AG04450 (cell line): ENCODE measurements at regions not wholly inside any gene's neighbourhood (a gene's known extent, or its start where the extent isn't known, plus 50 kb on each side); places are given as distances from the start of the nearest gene placed in this dataset.

ENCODE experiments used
- CTCF ChIA-PET: fragments of 300-600, 350-600 bp; formaldehyde crosslinking; extraction: SDS; loops from one replicate; lab custom pipeline; 2022; ENCODE audit warnings: antibody characterized with exemption, inconsistent platforms; lab: Charles Lee
- POLR2A ChIA-PET: fragments of 350-600 bp; formaldehyde crosslinking; extraction: SDS; loops from one replicate; lab custom pipeline; 2021; ENCODE audit warnings: antibody characterized with exemption, inconsistent platforms; lab: Yijun Ruan, JAX
- DNase-seq: peaks from one replicate; pipeline ENCODE4 v3.0.0-alpha.2; 2011; ENCODE audit warnings: low read depth, low spot score
- H3K27ac ChIP-seq: one replicate; pipeline ENCODE4 v1.5.1; 2012; ENCODE audit warnings: low read depth, low read length, control low read depth
- H3K27me3 ChIP-seq: one replicate; pipeline ENCODE4 v1.6.0; 2012; ENCODE audit warnings: low read length; ENCODE audit not compliant: control insufficient read depth, insufficient read depth
- H3K4me3 ChIP-seq: 2 replicates; pipeline ENCODE4 v1.5.1; 2011; ENCODE audit warnings: mild to moderate bottlenecking, low read depth, low read length, control low read depth
- H3K9me3 ChIP-seq: 2 replicates; pipeline ENCODE4 v1.5.1; 2012; ENCODE audit warnings: low read length; ENCODE audit not compliant: control insufficient read depth, insufficient read depth
- TF ChIP-seq, protein P1 (sequence below): IDR thresholded peaks from 2 replicates; pipeline ENCODE4 v1.5.1; 2011; ENCODE audit warnings: low read depth, low read length, control low read depth, inconsistent platforms

DNA sequence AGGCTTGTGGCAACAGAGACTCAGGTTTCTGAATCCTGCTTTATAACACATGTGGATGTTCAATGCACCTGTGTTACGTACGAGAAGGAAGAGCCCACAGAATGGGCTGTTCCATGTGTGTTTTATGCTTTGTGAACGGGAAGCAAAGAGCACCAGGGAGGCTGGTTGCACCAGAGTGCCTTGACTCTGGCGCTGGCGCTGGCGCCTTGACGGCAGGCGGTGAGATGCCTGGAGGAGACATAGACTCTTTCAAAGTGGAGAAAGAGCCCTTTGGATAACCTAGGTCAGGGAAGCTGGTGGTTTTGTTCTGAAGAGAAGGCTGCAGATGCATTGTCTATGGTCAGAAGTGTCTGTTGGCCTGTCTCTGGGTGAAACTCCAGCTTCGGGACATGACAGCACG is 80.2 kb upstream of the APCDD1 start:
- ChIA-PET CTCF (no interaction called here), POLR2A (no interaction called here)
- DNase-seq, result no peak
- no peak overlapping the region for H3K4me3 ChIP-seq
- no peaks in the 10 kb centered on the region for H3K9me3 ChIP-seq
- no peak overlapping the region for H3K27ac ChIP-seq
- TF ChIP-seq, protein P1, sequence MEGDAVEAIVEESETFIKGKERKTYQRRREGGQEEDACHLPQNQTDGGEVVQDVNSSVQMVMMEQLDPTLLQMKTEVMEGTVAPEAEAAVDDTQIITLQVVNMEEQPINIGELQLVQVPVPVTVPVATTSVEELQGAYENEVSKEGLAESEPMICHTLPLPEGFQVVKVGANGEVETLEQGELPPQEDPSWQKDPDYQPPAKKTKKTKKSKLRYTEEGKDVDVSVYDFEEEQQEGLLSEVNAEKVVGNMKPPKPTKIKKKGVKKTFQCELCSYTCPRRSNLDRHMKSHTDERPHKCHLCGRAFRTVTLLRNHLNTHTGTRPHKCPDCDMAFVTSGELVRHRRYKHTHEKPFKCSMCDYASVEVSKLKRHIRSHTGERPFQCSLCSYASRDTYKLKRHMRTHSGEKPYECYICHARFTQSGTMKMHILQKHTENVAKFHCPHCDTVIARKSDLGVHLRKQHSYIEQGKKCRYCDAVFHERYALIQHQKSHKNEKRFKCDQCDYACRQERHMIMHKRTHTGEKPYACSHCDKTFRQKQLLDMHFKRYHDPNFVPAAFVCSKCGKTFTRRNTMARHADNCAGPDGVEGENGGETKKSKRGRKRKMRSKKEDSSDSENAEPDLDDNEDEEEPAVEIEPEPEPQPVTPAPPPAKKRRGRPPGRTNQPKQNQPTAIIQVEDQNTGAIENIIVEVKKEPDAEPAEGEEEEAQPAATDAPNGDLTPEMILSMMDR, result no peak
- peaks cover 3% of the 10 kb centered on the region for H3K27me3 ChIP-seq

DNA sequence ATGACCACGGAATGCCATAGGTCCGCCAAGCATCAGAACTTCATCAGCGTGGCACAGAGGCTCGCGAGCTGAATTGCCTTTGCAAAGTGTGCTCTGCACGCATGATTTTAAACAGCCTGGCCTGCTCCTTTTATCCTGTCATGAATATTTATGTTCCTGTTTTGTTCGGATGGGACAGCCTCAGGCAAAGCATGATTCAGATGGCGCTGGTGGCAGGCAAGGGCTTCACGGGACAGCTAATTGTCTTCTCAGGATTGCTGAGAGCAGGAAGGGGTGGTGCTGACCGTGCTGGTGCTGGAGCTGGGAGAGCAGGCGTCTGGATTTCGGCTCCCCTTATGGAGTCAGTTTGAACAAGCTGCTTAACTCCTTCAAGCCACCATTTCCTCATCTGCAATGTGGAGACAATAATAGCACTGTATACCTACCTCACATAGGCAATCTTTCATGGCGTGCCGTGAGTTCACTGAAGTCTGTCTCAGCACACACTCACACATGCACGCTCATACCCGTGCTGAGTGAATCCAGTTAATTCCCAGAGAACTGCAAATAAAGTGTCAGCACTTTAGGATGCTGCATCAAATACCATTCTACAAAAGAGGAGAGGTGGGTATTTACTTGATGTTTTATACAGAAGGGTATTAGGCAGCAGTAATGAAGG is 79.7 kb upstream of the APCDD1 start:
- no peak for DNase-seq
- ChIA-PET CTCF (no interaction called here), POLR2A (no interaction called here)
- Histone ChIP-seq H3K4me3 (no peak overlapping the region), H3K27ac (no peak overlapping the region), H3K27me3 (peaks cover 3% of the 10 kb centered on the region), H3K9me3 (no peaks in the 10 kb centered on the region)
- TF ChIP-seq, protein P1, result no peak

DNA sequence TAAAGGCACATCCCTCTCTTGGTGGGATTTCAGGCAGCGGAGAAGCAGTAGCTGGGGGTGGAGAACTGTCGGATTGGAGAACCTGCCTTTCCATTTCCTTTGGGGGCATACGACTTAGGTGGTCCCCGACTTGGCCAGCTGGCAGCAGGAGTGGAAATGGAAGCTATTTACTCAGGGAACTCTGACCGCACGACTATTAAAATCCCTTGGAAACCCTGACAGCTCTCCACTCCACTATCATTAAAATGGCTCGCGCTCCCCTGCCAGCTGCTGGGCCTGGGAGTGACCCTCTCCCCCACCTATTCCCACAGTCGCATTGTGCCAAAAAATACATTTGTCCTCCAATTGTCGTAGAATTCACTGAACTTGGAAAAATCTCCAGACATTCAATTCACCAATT is 77.7 kb upstream of the APCDD1 start:
- CTCF ChIA-PET, result interaction anchor here (0.5 kb wide), 1 partner anchor 1220 kb away, joined by 3 read pairs; no protein-coding TSS in a partner anchor
- no peak overlapping the region for H3K27ac ChIP-seq
- DNase-seq, result no peak

DNA sequence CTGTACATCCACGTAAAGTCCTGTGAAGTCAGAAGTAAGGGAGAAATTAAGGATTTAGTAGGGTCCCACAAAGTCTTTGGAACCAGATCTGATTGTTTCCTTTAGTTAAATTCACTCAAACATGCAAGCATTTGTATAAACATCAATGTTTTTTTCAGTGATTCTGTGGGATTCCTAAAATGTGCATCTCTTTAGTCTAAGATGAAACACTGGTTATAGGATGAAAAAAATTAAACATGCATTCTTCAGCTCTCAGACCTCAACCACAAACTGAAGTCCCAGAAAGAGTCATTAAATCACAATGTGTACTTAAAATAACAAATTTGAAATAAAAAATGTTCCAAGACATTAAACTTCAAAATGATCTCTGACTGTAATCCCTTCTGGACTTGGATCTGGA is 76.5 kb upstream of the APCDD1 start:
- Histone ChIP-seq H3K27me3 (peaks cover 3% of the 10 kb centered on the region), H3K27ac (peak overlapping the region; percentile 40), H3K4me3 (no peak overlapping the region), H3K9me3 (no peaks in the 10 kb centered on the region)
- ChIA-PET POLR2A (interaction anchor here (0.6 to 1.3 kb wide), 2 partner anchors 24 to 132 kb away, joined by 4 read pairs; no protein-coding TSS in a partner anchor), CTCF (no interaction called here)
- TF ChIP-seq, protein P1, result no peak
- peak; percentile 16 for DNase-seq

More for the DNA sequence above, 77.7 kb upstream of the APCDD1 start:
- Histone ChIP-seq H3K4me3 (no peak overlapping the region), H3K27me3 (peaks cover 3% of the 10 kb centered on the region), H3K9me3 (no peaks in the 10 kb centered on the region)
- POLR2A ChIA-PET, result no interaction called here
- TF ChIP-seq, protein P1, result no peak

DNA sequence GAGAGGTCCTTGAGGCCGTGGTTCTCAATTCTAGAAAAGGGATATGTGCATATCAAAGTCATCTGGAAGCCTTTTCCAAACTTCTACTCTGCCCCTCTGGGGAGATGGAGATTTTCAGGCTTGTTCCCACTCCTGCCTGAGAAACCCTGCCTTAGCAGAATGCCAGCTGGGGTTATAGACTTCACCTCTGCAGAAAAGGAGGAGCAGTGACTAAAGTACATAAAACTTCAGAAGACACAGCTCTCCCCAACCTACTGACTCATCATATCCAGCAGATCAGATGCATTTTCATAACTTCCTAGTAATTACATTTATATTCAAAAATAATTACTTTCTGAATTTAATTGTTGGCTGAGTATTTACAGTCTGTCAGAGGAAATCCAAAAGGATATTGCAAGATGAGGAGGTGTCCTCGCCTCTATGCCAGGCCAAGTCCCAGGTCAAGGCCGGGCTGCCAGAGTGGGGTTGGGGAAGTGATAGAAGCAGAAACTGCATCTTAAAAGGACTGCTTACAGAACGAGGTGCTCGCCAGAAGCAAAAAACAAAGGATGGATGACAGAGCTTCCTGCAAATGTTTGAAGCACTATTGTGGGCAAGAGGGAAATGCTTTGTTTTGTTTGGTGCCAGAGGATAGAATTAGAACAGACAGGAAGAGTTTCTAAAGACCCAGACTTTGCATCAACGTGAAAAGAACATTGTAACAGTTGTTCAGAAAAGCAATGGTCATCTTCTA is 75.6 kb upstream of the APCDD1 start:
- no peak overlapping the region for H3K4me3 ChIP-seq
- ChIA-PET POLR2A (interaction anchor here (1.3 kb wide), 1 partner anchor 25 kb away, joined by 4 read pairs; no protein-coding TSS in a partner anchor), CTCF (no interaction called here)
- peaks cover 3% of the 10 kb centered on the region for H3K27me3 ChIP-seq
- no peak for DNase-seq
- peak overlapping the region; percentile 58 for H3K27ac ChIP-seq
- TF ChIP-seq, protein P1, result no peak
- no peaks in the 10 kb centered on the region for H3K9me3 ChIP-seq
